ENCODE measurements at regions not wholly inside any gene's neighbourhood (a gene's known extent, or its start where the extent isn't known, plus 50 kb on each side); places are given as distances from the start of the nearest gene placed in this dataset.

GRCh38 chr6:14622085-14622484 is 504.5 kb downstream of the CD83 start (continued):
- TF ChIP-seq BRD4 (CRISPR knock-in tag; IDR thresholded peaks at IDR 0.05): no peak
- TF ChIP-seq ZNF512B (CRISPR knock-in tag; IDR thresholded peaks at IDR 0.05; ENCODE audit: borderline replicate concordance): no peak
- TF ChIP-seq ATF7 (IDR thresholded peaks at IDR 0.05): no peak
- no peak for TF ChIP-seq ATF7 (CRISPR knock-in tag; IDR thresholded peaks at IDR 0.05)
- no peak for TF ChIP-seq MIER2 (CRISPR knock-in tag; IDR thresholded peaks at IDR 0.05)
- no peak for TF ChIP-seq IRF1 (CRISPR knock-in tag; IDR thresholded peaks at IDR 0.05; ENCODE audit: low read depth)
- TF ChIP-seq TOE1 (CRISPR knock-in tag; IDR thresholded peaks at IDR 0.05): no peak
- TF ChIP-seq NFE2 (CRISPR knock-in tag; IDR thresholded peaks at IDR 0.05): no peak
- TF ChIP-seq ZNF644 (CRISPR knock-in tag; IDR thresholded peaks at IDR 0.05; ENCODE audit: low read depth): no peak
- TF ChIP-seq MIXL1 (CRISPR knock-in tag; IDR thresholded peaks at IDR 0.05): no peak
- 0 out of 2 replicates have a peak, but pooled peaks have one; percentile 19 for TF ChIP-seq PAXIP1 (CRISPR knock-in tag; conservative IDR thresholded peaks at IDR 0.05)
- peak; percentile 32; the same call in 1 of the 2 replicates for TF ChIP-seq PATZ1 (CRISPR knock-in tag; IDR thresholded peaks at IDR 0.05)
- no peak for TF ChIP-seq ZNF34 (CRISPR knock-in tag; IDR thresholded peaks at IDR 0.05; ENCODE audit: borderline replicate concordance)
- no peak for TF ChIP-seq FOXA1 (IDR thresholded peaks at IDR 0.05)
- 0 out of 2 replicates have a peak, but pooled peaks have one; percentile 19 for TF ChIP-seq FOXA1 (CRISPR knock-in tag; IDR thresholded peaks at IDR 0.05)
- no peak for TF ChIP-seq ZNF333 (CRISPR knock-in tag; IDR thresholded peaks at IDR 0.05; ENCODE audit: borderline replicate concordance)
- TF ChIP-seq CBX1 (IDR thresholded peaks at IDR 0.05; ENCODE audit: low read depth): no peak

Measured in HepG2 (cell line).